ENCODE measurements at regions not wholly inside any gene's neighbourhood (a gene's known extent, or its start where the extent isn't known, plus 50 kb on each side); places are given as distances from the start of the nearest gene placed in this dataset.

GRCh38 chr5:58351190-58351589 is 108.7 kb downstream of the PLK2 start:
- TF ChIP-seq POLR2AphosphoS5 (IDR thresholded peaks at IDR 0.05; ENCODE audit: low read depth, low read length): no peak
- TF ChIP-seq POLR2A (IDR thresholded peaks at IDR 0.05; ENCODE audit: low read depth, low read length): no peak
- TF ChIP-seq TAF1 (IDR thresholded peaks at IDR 0.05; ENCODE audit: low read depth, low read length): no peak
- no peak for TF ChIP-seq POU2F2 (IDR thresholded peaks at IDR 0.05; ENCODE audit: low read depth, low read length)
- no peak for TF ChIP-seq SPI1 (IDR thresholded peaks at IDR 0.05; ENCODE audit: low read depth, low read length)
